Trophoblast cell (in vitro differentiated cells and primary cell): ENCODE measurements at regions not wholly inside any gene's neighbourhood (a gene's known extent, or its start where the extent isn't known, plus 50 kb on each side); places are given as distances from the start of the nearest gene placed in this dataset.

Source experiments
- DNase-seq, 2 donors: peaks; one replicate each; pipeline ENCODE4 v3.0.0-alpha.2; 2016
- H2AFZ ChIP-seq: 2 replicates; pipeline ENCODE4 v1.6.1; 2013; ENCODE audit warnings: low read length, moderate library complexity, mild to moderate bottlenecking; ENCODE audit not compliant: insufficient read depth, poor library complexity
- H2AK5ac ChIP-seq: 2 replicates; pipeline ENCODE4 v1.6.1; 2013; ENCODE audit warnings: mild to moderate bottlenecking, low read length
- H2BK120ac ChIP-seq: 2 replicates; pipeline ENCODE4 v1.6.1; 2013; ENCODE audit warnings: low read length, mild to moderate bottlenecking, moderate library complexity; ENCODE audit not compliant: insufficient read depth, poor library complexity
- H2BK12ac ChIP-seq: 2 replicates; pipeline ENCODE4 v1.6.1; 2013; ENCODE audit warnings: mild to moderate bottlenecking, low read length, moderate library complexity
- H2BK5ac ChIP-seq: 2 replicates; pipeline ENCODE4 v1.6.1; 2013; ENCODE audit warnings: low read length, low read depth, moderate library complexity, mild to moderate bottlenecking; ENCODE audit not compliant: poor library complexity
- H3K14ac ChIP-seq: 2 replicates; pipeline ENCODE4 v1.6.1; 2013; ENCODE audit warnings: mild to moderate bottlenecking, low read length
- H3K18ac ChIP-seq: 2 replicates; pipeline ENCODE4 v1.6.1; 2013; ENCODE audit warnings: mild to moderate bottlenecking, low read length
- H3K23ac ChIP-seq: 2 replicates; pipeline ENCODE4 v1.6.1; 2013; ENCODE audit warnings: low read length
- H3K27ac ChIP-seq: 2 replicates; pipeline ENCODE4 v1.5.1; 2013; ENCODE audit warnings: low read depth, mild to moderate bottlenecking, inconsistent platforms, low read length, moderate library complexity
- H3K27me3 ChIP-seq: 2 replicates; pipeline ENCODE4 v1.6.1; 2013; ENCODE audit warnings: inconsistent platforms, mild to moderate bottlenecking, low read length, moderate library complexity; ENCODE audit not compliant: insufficient read depth
- H3K36me3 ChIP-seq, 2 experiments: 1 replicate in 1 of 2; 2 replicates in 1 of 2; pipeline ENCODE4 v1.6.1; 2013; ENCODE audit warnings: low read length in 2 of 2, mild to moderate bottlenecking in 2 of 2, moderate library complexity in 1 of 2; ENCODE audit not compliant: insufficient read depth in 2 of 2, control insufficient read depth in 1 of 2
- H3K4ac ChIP-seq: 2 replicates; pipeline ENCODE4 v1.6.1; 2013; ENCODE audit warnings: low read depth, mild to moderate bottlenecking, low read length, moderate library complexity
- H3K4me1 ChIP-seq, 2 experiments: 1 replicate in 1 of 2; 2 replicates in 1 of 2; pipeline ENCODE4 v1.6.1; 2013; ENCODE audit warnings: low read length in 2 of 2, mild to moderate bottlenecking in 2 of 2, moderate library complexity in 1 of 2; ENCODE audit not compliant: insufficient read depth in 2 of 2, control insufficient read depth in 1 of 2
- H3K4me2 ChIP-seq: 2 replicates; pipeline ENCODE4 v1.6.1; 2013; ENCODE audit warnings: inconsistent platforms, mild to moderate bottlenecking, low read length, moderate library complexity
- H3K4me3 ChIP-seq: 2 replicates; pipeline ENCODE4 v1.5.1; 2013; ENCODE audit warnings: mild to moderate bottlenecking, low read depth, low read length, inconsistent platforms
- H3K79me1 ChIP-seq: one replicate; pipeline ENCODE4 v1.6.1; 2013; ENCODE audit warnings: low read length
- H3K79me2 ChIP-seq: 2 replicates; pipeline ENCODE4 v1.6.1; 2013; ENCODE audit warnings: low read length, mild to moderate bottlenecking; ENCODE audit not compliant: control insufficient read depth, insufficient read depth, poor library complexity
- H3K9ac ChIP-seq: 2 replicates; pipeline ENCODE4 v1.6.1; 2013; ENCODE audit warnings: mild to moderate bottlenecking, low read length
- H3K9me3 ChIP-seq: 2 replicates; pipeline ENCODE4 v1.6.1; 2013; ENCODE audit warnings: low read depth, mild to moderate bottlenecking, control low read depth, inconsistent platforms, low read length; ENCODE audit not compliant: insufficient read depth
- H4K12ac ChIP-seq: 2 replicates; pipeline ENCODE4 v1.6.1; 2013; ENCODE audit warnings: low read depth, mild to moderate bottlenecking, low read length, moderate library complexity
- H4K8ac ChIP-seq: 2 replicates; pipeline ENCODE4 v1.6.1; 2013; ENCODE audit warnings: low read depth, mild to moderate bottlenecking, low read length, moderate library complexity
- H4K91ac ChIP-seq: one replicate; pipeline ENCODE4 v1.6.1; 2013; ENCODE audit warnings: low read depth, mild to moderate bottlenecking, low read length, moderate library complexity
- WGBS: extraction: QIAGEN DNeasy Blood & Tissue Kit; methylation state at CpG from one replicate; pipeline ENCODE4 v1.1.7; 2013; ENCODE audit warnings: missing lambda C conversion rate; ENCODE audit not compliant: insufficient read length, insufficient coverage; ENCODE audit errors: extremely low coverage; 5-methylcytosine and 5-hydroxymethylcytosine counted together

GRCh38 chr11:8333376-8333775, 69.7 kb upstream of the LMO1 start:
- no peak overlapping the region for H2AK5ac ChIP-seq
- no peaks in the 10 kb centered on the region for H3K27me3 ChIP-seq
- no peak for DNase-seq
- peaks cover 26 to 28% of the 10 kb centered on the region in 2 experiments for H3K4me1 ChIP-seq
- H2BK12ac ChIP-seq, result no peak overlapping the region
- no peak overlapping the region for H2BK120ac ChIP-seq
- H2BK5ac ChIP-seq, result no peak overlapping the region
- no peak overlapping the region for H3K4ac ChIP-seq
- no peak overlapping the region for H3K18ac ChIP-seq
- no peaks in the 10 kb centered on the region for H3K9me3 ChIP-seq
- H3K9ac ChIP-seq, result no peak overlapping the region
- H3K23ac ChIP-seq, result no peak overlapping the region
- no CpG with 5 or more reads among the region's 4 CpGs for WGBS
- no peak overlapping the region for H3K4me3 ChIP-seq
- no peaks in the 10 kb centered on the region for H3K79me2 ChIP-seq
- no peak overlapping the region for H3K14ac ChIP-seq
- H4K8ac ChIP-seq, result no peak overlapping the region
- H3K79me1 ChIP-seq, result no peaks in the 10 kb centered on the region
- no peak overlapping the region for H3K27ac ChIP-seq
- H4K12ac ChIP-seq, result no peak overlapping the region
- H2AFZ ChIP-seq, result no peak overlapping the region
- H4K91ac ChIP-seq, result no peak overlapping the region
- H3K4me2 ChIP-seq, result no peak overlapping the region
- no peaks in the 10 kb centered on the region for H3K36me3 ChIP-seq

- Histone ChIP-seq H3K4me1 (peaks cover 26 to 28% of the 10 kb centered on the region in 2 experiments), H3K79me2 (no peaks in the 10 kb centered on the region), H3K4ac (no peak overlapping the region), H3K18ac (no peak overlapping the region), H3K23ac (no peak overlapping the region), H3K9me3 (no peaks in the 10 kb centered on the region), H4K91ac (no peak overlapping the region), H3K4me2 (no peak overlapping the region), H4K8ac (no peak overlapping the region), H2AK5ac (no peak overlapping the region), H3K14ac (no peak overlapping the region), H4K12ac (no peak overlapping the region), H2AFZ (no peak overlapping the region), H3K36me3 (no peaks in the 10 kb centered on the region), H3K4me3 (no peak overlapping the region), H2BK5ac (no peak overlapping the region), H3K27me3 (no peaks in the 10 kb centered on the region), H2BK12ac (no peak overlapping the region), H3K9ac (no peak overlapping the region), H3K79me1 (no peaks in the 10 kb centered on the region), H3K27ac (no peak overlapping the region), H2BK120ac (no peak overlapping the region)
- no CpG with 5 or more reads among the region's 12 CpGs for WGBS
- DNase-seq, result no peak
Measured at GRCh38 chr11:8332891-8333290, 69.2 kb upstream of the LMO1 start.

- H3K9me3 ChIP-seq, result no peaks in the 10 kb centered on the region
- no peak overlapping the region for H4K12ac ChIP-seq
- no peaks in the 10 kb centered on the region for H3K79me1 ChIP-seq
- no peak overlapping the region for H2BK5ac ChIP-seq
- no peak overlapping the region for H3K18ac ChIP-seq
- no peak overlapping the region for H3K14ac ChIP-seq
- no peak overlapping the region for H2BK120ac ChIP-seq
- DNase-seq, result no peak
- WGBS, result no CpG with 5 or more reads among the region's 4 CpGs
- H3K27me3 ChIP-seq, result no peaks in the 10 kb centered on the region
- no peak overlapping the region for H3K4me3 ChIP-seq
- H2BK12ac ChIP-seq, result no peak overlapping the region
- no peak overlapping the region for H2AFZ ChIP-seq
- H4K8ac ChIP-seq, result no peak overlapping the region
- no peak overlapping the region for H3K4me2 ChIP-seq
- H3K4me1 ChIP-seq, result peaks cover 23 to 24% of the 10 kb centered on the region in 2 experiments
- no peak overlapping the region for H4K91ac ChIP-seq
- H3K36me3 ChIP-seq, result no peaks in the 10 kb centered on the region
- H3K4ac ChIP-seq, result no peak overlapping the region
- H3K79me2 ChIP-seq, result no peaks in the 10 kb centered on the region
- no peak overlapping the region for H3K9ac ChIP-seq
- H2AK5ac ChIP-seq, result no peak overlapping the region
- H3K27ac ChIP-seq, result no peak overlapping the region
- H3K23ac ChIP-seq, result no peak overlapping the region
Measured at GRCh38 chr11:8332196-8332595, 68.5 kb upstream of the LMO1 start.

- Histone ChIP-seq H3K4me2 (no peak overlapping the region), H2BK12ac (no peak overlapping the region), H3K36me3 (no peaks in the 10 kb centered on the region), H3K14ac (no peak overlapping the region), H3K18ac (no peak overlapping the region), H3K4me3 (no peak overlapping the region), H4K8ac (no peak overlapping the region), H3K23ac (no peak overlapping the region), H2AFZ (no peak overlapping the region), H3K79me2 (no peaks in the 10 kb centered on the region), H4K91ac (no peak overlapping the region), H2BK5ac (no peak overlapping the region), H3K4ac (no peak overlapping the region), H3K27me3 (no peaks in the 10 kb centered on the region), H3K4me1 (peaks cover 20 to 21% of the 10 kb centered on the region in 2 experiments), H3K9ac (no peak overlapping the region), H3K79me1 (no peaks in the 10 kb centered on the region), H2BK120ac (no peak overlapping the region), H4K12ac (no peak overlapping the region), H3K27ac (no peak overlapping the region), H2AK5ac (no peak overlapping the region), H3K9me3 (no peaks in the 10 kb centered on the region)
- no CpG with 5 or more reads among the region's 3 CpGs for WGBS
- DNase-seq, result no peak
Measured at GRCh38 chr11:8331767-8332166, 68.1 kb upstream of the LMO1 start.
